ENCODE measurements at regions not wholly inside any gene's neighbourhood (a gene's known extent, or its start where the extent isn't known, plus 50 kb on each side); places are given as distances from the start of the nearest gene placed in this dataset.

- TF ChIP-seq CTCF (IDR thresholded peaks at IDR 0.05; ENCODE audit: low read depth, low read length) = no peak
- no peak for TF ChIP-seq EZH2phosphoT487 (IDR thresholded peaks at IDR 0.05; ENCODE audit: low read depth)
These were observed 529.9 kb downstream of the NOVA1 start for GRCh38 chr14:26067786-26068459.
